ENCODE measurements at regions not wholly inside any gene's neighbourhood (a gene's known extent, or its start where the extent isn't known, plus 50 kb on each side); places are given as distances from the start of the nearest gene placed in this dataset.

GRCh38 chr3:148435534-148435933, 262.2 kb upstream of the AGTR1 start:
- no peak overlapping the region for H3K4me3 ChIP-seq (ENCODE audit: low read length)
- H3K9me3 ChIP-seq (ENCODE audit: control insufficient read depth, insufficient read depth, low read length) = no peaks in the 10 kb centered on the region
- no peaks in the 10 kb centered on the region for H4K20me1 ChIP-seq (ENCODE audit: control insufficient read depth, insufficient read depth, low read depth, low read length)
- no peaks in the 10 kb centered on the region for H3K79me2 ChIP-seq (ENCODE audit: control insufficient read depth, low read length)
- TF ChIP-seq CTCF (IDR thresholded peaks at IDR 0.05; ENCODE audit: low read depth, low read length, poor library complexity, severe bottlenecking) (no peak), EZH2phosphoT487 (IDR thresholded peaks at IDR 0.05; ENCODE audit: borderline replicate concordance, low read length) (no peak)
- no peak overlapping the region for H3K4me2 ChIP-seq (ENCODE audit: low read length)
- no peaks in the 10 kb centered on the region for H3K9me2 ChIP-seq (replicated peaks; ENCODE audit: control insufficient read depth, low read length)
- no peaks in the 10 kb centered on the region for H3K36me3 ChIP-seq (ENCODE audit: control insufficient read depth, low read length)
- no peaks in the 10 kb centered on the region for H3K4me1 ChIP-seq (ENCODE audit: control insufficient read depth, low read length)
- no peak overlapping the region for H3K27ac ChIP-seq (ENCODE audit: low read depth, low read length)
- H3K27me3 ChIP-seq (ENCODE audit: control insufficient read depth, low read length) = no peaks in the 10 kb centered on the region
- no peaks in the 10 kb centered on the region for H3F3A ChIP-seq (ENCODE audit: control insufficient read depth, insufficient read depth)

- Histone ChIP-seq H3K4me3 (ENCODE audit: low read length) (no peak overlapping the region), H3K9me2 (replicated peaks; ENCODE audit: control insufficient read depth, low read length) (no peaks in the 10 kb centered on the region)
- TF ChIP-seq CTCF (IDR thresholded peaks at IDR 0.05; ENCODE audit: low read depth, low read length, poor library complexity, severe bottlenecking) = no peak
- no peak for TF ChIP-seq EZH2phosphoT487 (IDR thresholded peaks at IDR 0.05; ENCODE audit: borderline replicate concordance, low read length)
Observed at GRCh38 chr3:148439254-148439822, 258.4 kb upstream of the AGTR1 start.

GRCh38 chr3:148441191-148441590, 256.5 kb upstream of the AGTR1 start:
- no peaks in the 10 kb centered on the region for H3K36me3 ChIP-seq (ENCODE audit: control insufficient read depth, low read length)
- no peaks in the 10 kb centered on the region for H3K9me2 ChIP-seq (replicated peaks; ENCODE audit: control insufficient read depth, low read length)
- H3K27me3 ChIP-seq (ENCODE audit: control insufficient read depth, low read length) = no peaks in the 10 kb centered on the region
- no peaks in the 10 kb centered on the region for H3K4me1 ChIP-seq (ENCODE audit: control insufficient read depth, low read length)
- H3F3A ChIP-seq (ENCODE audit: control insufficient read depth, insufficient read depth) = no peaks in the 10 kb centered on the region
- H3K79me2 ChIP-seq (ENCODE audit: control insufficient read depth, low read length) = no peaks in the 10 kb centered on the region
- no peak overlapping the region for H3K27ac ChIP-seq (ENCODE audit: low read depth, low read length)
- TF ChIP-seq CTCF (IDR thresholded peaks at IDR 0.05; ENCODE audit: low read depth, low read length, poor library complexity, severe bottlenecking) (no peak), EZH2phosphoT487 (IDR thresholded peaks at IDR 0.05; ENCODE audit: borderline replicate concordance, low read length) (no peak)
- H4K20me1 ChIP-seq (ENCODE audit: control insufficient read depth, insufficient read depth, low read depth, low read length) = no peaks in the 10 kb centered on the region
- H3K4me3 ChIP-seq (ENCODE audit: low read length) = no peak overlapping the region
- no peak overlapping the region for H3K4me2 ChIP-seq (ENCODE audit: low read length)
- H3K9me3 ChIP-seq (ENCODE audit: control insufficient read depth, insufficient read depth, low read length) = no peaks in the 10 kb centered on the region

More at GRCh38 chr3:148439254-148439822, 258.4 kb upstream of the AGTR1 start:
- Histone ChIP-seq H4K20me1 (ENCODE audit: control insufficient read depth, insufficient read depth, low read depth, low read length) (no peaks in the 10 kb centered on the region), H3K27ac (ENCODE audit: low read depth, low read length) (no peak overlapping the region), H3K27me3 (ENCODE audit: control insufficient read depth, low read length) (no peaks in the 10 kb centered on the region), H3K4me1 (ENCODE audit: control insufficient read depth, low read length) (no peaks in the 10 kb centered on the region), H3K9me3 (ENCODE audit: control insufficient read depth, insufficient read depth, low read length) (no peaks in the 10 kb centered on the region), H3F3A (ENCODE audit: control insufficient read depth, insufficient read depth) (no peaks in the 10 kb centered on the region), H3K36me3 (ENCODE audit: control insufficient read depth, low read length) (no peaks in the 10 kb centered on the region), H3K79me2 (ENCODE audit: control insufficient read depth, low read length) (no peaks in the 10 kb centered on the region), H3K4me2 (ENCODE audit: low read length) (no peak overlapping the region)
